Thyroid gland (tissue), 4 donors: ENCODE measurements at regions not wholly inside any gene's neighbourhood (a gene's known extent, or its start where the extent isn't known, plus 50 kb on each side); places are given as distances from the start of the nearest gene placed in this dataset.

Experiments
- POLR2A ChIP-seq, 2 donors: fragments of 450-650 bp; IDR thresholded peaks; one replicate each; pipeline ENCODE4 v1.6.1; 2017; ENCODE audit warnings: antibody characterized with exemption in 2 of 2, mild to moderate bottlenecking in 2 of 2, moderate library complexity in 1 of 2
- TF ChIP-seq, protein P1 (sequence below), 6 experiments: fragments of 200-600 bp in 3 of 6; fragments of 450-650 bp in 3 of 6; sonication (generic) in 3 of 6; IDR thresholded peaks; one replicate each; pipeline ENCODE4 v1.5.1; 2016 to 2019; ENCODE audit warnings: antibody characterized with exemption in 6 of 6, mild to moderate bottlenecking in 2 of 6, inconsistent platforms in 1 of 6, moderate library complexity in 1 of 6

DNA sequence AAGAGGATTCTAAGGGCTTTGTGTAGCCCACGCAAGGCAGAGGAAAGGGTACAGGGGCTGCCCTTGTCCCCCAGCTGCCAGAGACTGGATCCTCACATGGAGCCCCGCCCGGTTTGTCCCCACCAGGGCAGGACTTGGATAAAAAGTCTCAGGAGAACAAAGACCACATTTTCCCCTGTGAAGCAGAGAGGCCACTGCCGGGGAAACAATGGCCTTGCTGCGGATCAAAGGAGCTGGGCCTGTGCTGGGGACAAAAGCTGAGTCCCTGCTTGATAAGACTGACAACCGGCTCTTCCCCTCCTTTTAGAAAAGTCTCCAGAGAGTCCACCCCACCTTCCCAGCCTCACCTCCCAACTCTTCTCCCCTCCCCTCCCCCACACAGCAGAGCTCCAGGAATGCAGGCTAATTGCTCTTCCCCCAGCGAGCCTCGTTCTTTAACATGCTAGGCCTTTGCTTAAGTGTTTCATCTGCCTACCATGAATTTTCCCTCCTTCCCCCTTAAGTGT is 142.4 kb downstream of the PLPP3 start:
- TF ChIP-seq, protein P1, sequence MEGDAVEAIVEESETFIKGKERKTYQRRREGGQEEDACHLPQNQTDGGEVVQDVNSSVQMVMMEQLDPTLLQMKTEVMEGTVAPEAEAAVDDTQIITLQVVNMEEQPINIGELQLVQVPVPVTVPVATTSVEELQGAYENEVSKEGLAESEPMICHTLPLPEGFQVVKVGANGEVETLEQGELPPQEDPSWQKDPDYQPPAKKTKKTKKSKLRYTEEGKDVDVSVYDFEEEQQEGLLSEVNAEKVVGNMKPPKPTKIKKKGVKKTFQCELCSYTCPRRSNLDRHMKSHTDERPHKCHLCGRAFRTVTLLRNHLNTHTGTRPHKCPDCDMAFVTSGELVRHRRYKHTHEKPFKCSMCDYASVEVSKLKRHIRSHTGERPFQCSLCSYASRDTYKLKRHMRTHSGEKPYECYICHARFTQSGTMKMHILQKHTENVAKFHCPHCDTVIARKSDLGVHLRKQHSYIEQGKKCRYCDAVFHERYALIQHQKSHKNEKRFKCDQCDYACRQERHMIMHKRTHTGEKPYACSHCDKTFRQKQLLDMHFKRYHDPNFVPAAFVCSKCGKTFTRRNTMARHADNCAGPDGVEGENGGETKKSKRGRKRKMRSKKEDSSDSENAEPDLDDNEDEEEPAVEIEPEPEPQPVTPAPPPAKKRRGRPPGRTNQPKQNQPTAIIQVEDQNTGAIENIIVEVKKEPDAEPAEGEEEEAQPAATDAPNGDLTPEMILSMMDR (IDR thresholded peaks at IDR 0.05), result no peak
- TF ChIP-seq POLR2A (IDR thresholded peaks at IDR 0.05), result no peak
